NCI-H526 (cell line): ENCODE measurements at regions not wholly inside any gene's neighbourhood (a gene's known extent, or its start where the extent isn't known, plus 50 kb on each side); places are given as distances from the start of the nearest gene placed in this dataset.

Experiments
- DNase-seq, 2 experiments: peaks; one replicate each; lab custom pipeline; 2025; lab: John Stamatoyannopoulos, UW

DNA sequence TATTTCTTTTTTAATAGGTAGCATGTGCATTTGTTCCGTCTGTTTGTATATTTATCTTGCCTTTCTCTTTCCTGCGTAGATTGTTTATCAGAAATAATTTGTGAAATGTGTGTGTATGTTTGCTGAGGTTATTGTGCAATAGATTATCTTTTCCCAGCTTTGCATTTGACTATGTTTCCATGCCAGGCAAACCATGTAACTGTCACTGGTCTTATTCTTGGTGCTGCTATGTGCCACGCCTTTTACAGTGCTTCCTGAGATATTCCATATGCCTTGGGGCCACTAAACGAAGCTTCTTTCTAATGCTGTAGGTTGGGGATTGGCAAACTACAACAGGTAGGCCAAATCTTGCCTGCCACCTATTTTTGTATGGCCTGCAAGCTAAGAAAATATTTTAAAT is 598.8 kb downstream of the PLPP3 start:
- peak; percentile 60 to 64 for DNase-seq

DNA sequence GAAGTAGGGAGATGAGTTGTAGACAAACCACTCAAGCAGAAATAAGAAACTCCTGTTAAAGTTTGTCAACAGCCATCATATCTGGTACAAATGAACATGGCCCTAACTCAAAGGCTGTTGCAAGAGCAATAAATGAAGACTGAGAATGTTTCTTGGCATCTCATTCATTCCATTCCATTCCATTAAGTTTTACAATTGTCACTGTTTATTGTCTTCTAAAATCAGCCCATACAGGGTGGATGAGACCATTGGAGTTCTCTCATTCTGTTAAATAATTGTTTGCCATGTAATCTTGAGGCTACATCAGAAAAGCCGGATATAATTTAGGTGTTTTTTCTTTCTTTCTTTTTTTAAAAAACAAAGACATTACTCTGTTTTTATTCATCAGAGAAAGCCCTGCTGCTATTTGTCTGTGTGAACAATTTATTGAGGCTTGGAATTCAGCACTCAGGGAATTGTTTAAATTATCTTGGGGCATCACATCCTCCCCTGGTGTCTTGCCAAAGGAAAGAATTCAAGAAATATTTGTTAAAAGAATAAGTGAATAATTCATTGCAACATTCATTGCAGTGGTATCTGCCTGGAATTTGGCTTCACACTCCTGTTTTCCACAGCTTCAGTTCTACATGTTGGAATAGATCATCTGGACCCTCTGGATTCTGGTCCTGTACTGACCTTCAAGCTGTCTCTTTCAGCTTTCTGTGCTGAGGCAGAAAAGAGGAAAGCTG is 604.5 kb downstream of the PLPP3 start:
- DNase-seq, result no peak

DNA sequence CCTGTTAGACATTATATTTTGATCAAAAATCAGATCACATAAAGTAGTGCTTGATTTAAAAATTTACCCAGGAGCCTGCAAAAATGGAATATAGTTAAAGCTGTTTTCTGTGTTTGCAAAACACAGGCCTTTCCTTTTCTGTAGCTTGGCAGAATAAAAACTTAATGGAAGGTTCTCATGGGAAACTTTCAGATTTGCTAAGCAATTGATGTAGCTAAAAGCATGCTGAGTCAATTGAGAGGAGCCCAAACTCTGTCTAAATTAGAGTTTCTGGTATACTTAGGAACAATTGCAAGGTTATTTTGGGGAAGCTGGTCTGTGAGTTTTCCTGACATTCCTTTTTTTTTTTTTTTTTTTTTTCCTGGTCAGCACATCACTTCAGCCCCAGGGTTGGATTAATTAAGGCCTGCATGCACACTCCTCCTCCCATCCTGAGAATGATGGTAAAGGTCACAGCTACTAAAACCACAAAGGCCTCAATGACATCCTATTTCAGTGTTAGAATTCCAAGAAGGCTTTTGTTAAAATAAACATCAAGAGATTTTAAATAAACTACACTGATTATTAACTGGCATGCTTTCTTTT is 608.7 kb downstream of the PLPP3 start:
- no peak for DNase-seq

DNA sequence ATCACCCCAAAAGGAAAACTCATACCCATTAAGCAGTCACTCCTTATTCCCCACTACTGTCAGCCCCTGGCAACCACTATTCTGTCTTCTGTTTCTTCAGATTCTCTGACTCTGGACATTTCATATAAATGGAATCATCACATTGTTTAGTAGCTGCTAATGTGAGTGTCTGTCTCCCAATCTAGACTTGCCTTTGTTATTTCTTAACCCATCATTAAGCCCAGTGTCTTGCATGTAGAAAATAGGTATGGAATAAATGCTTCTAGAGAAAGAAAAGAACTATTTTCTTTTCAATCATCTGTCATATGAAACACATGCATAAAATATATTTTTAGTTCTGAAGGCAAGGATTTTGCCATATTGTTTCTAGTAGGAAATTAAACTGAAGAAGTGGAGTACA is 610.0 kb downstream of the PLPP3 start:
- DNase-seq, result no peak

- DNase-seq, result no peak
These were observed 610.7 kb downstream of the PLPP3 start for GRCh38 chr1:55968661-55969060.

- no peak for DNase-seq
These were observed 613.3 kb downstream of the PLPP3 start for GRCh38 chr1:55965981-55966461.

DNA sequence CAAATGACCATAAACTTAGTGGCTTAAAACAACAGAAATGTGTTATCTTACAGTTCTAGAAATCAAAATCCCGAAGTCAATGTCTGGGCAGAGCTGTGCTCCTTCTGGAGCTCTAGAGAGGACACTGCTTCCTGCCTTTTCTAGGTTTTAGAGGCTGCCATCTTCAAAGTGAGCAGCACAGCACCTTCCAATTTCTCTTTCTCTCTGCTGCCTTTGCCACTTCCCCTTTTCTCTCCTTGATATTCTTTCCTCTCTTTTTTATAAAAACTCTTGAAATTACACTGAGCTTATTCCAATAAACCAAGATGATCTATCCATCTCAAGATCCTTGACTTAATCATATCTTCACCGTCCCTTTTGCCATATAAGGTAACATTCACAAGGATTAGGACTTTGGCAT is 616.9 kb downstream of the PLPP3 start:
- no peak for DNase-seq

DNA sequence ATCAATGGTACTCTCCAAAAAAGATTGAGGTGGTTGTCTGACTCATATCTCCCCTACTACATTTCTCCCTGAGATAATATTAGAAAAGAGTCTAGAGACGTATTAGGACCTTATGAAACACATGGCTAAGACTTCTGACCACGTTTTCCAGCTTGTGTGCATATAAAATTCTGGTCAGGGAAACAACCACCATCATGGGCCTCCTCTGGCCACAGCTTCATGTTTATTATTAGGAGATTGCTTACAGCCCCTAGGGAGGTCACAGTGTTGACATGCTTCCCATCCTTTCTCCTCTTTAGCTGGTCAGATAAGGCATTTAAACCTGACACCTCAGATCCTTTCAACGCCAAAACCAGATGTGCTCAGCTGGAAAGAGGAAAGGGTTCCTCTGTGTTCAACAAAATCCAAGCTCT is 620.2 kb downstream of the PLPP3 start:
- DNase-seq, result no peak

- no peak for DNase-seq
These were observed 620.9 kb downstream of the PLPP3 start for GRCh38 chr1:55958498-55958897.

DNA sequence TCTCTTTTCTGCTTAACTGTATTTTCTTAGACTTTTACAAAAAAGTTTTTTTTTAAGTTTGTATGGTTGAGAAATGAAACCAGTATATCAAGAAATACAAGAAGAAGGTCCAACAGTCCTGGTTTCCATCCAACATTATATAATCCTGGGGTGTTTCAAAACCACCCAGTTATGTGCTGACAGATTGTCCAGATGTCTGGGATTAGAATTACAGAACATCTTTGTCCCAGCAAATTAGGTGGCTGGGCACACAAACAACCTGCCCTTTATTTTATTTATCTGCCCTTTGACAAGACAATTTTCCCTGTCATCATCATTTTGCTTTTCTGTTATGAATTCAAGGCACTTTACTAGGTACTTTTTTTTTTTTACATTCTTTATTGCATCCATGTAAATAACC is 622.1 kb downstream of the PLPP3 start:
- no peak for DNase-seq

DNA sequence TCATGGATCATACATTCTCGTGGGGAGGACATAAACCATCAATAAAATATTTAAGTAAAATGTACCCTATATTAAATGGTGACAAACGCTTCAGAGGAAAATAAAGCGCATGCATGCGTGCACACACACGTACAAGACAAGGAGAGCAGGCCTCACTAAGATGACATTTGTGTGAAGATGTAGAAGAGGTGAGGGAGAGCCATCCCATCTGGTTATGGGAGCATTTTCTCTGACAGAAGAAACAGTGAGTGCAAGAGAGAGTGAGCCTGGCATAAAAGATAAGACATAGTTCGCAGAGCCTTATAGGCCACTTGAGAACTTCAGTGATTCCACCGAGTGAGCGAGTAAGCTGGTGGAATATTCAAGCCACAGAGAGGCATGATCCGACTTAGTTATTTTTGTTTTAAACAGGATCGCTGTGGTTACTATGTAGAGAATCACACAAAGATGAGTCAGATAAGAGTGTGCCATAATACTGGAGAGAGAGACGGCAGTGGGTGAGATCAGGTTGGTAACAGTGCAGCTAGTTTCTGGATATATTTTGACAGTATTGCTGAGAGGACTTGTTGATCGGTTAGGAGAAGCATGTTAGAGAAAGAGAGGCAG is 624.2 kb downstream of the PLPP3 start:
- DNase-seq, result no peak

GRCh38 chr1:55951291-55951690 is 628.1 kb downstream of the PLPP3 start:
- DNase-seq, result no peak

DNA sequence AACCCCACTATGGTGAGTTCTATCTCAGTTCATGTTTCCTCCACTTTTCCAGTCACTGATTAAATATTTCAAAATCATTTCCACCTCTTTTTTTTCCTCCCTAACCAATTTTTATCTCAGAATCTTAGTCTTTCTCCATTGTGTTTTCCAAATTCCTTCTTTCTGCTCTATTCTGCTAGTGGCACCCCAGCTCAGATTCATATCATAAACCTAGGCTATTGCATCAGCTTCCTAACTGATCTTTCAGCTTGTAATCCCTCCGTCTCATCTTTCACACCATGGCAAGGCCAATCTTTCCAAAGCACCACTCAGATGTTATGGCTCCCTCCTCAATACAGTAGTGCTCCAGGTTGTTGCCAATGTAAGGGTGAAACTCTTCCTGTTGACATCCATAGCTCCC is 631.9 kb downstream of the PLPP3 start:
- DNase-seq, result no peak

DNA sequence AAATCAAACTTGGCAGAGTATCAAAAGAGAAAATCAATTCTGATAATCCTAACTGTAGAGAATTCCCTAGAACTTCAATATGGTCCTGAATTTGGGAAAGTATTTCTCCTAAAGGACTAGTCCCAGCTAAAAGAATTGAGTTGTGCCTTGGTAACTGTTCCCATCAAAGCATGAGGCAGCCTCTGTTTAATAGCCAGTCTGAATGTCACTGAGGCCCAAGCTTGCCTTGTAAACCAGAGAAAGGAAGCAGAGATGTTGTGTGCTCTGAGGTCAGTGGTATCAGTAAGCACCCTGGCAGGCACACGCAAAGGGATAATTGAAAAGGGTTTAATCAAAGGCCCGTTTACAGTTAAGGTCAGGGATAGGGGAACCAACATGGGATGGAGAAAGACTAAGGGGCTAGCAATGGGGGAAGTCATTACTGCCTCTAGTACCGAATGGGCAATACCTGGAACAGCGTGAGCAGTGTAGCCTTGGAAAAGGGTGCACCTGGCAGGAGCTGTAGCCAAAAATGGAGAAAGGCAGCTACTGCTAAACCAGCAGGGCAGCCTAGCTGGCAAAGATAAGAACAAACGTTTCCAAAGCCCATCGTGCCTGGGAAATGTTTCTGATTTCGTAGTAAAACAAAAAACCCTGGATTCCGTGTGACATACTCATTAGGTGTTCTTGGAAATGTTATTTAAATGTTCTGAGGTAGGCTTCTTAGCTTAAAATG is 635.5 kb downstream of the PLPP3 start:
- no peak for DNase-seq

- DNase-seq, result no peak
These were observed 636.4 kb downstream of the PLPP3 start for GRCh38 chr1:55943012-55943411.

DNA sequence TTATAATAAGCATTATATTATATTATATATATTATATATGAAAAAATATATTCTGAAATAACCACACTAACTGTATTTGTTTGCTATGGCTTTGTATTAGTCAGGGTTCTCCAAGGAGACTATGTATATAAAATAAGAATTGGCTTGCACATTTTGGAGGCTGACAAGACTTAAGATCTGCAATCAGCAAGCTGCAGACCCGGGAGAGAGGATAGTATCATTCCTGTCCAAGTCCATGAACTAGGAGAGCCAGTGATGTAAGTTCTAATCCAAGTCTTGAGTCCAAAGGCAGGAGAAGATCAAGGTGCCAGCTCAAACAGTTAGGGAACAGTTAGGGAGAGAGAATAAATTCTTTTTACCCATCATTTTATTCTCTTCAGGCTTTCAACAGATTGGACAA is 639.5 kb downstream of the PLPP3 start:
- DNase-seq, result no peak

DNA sequence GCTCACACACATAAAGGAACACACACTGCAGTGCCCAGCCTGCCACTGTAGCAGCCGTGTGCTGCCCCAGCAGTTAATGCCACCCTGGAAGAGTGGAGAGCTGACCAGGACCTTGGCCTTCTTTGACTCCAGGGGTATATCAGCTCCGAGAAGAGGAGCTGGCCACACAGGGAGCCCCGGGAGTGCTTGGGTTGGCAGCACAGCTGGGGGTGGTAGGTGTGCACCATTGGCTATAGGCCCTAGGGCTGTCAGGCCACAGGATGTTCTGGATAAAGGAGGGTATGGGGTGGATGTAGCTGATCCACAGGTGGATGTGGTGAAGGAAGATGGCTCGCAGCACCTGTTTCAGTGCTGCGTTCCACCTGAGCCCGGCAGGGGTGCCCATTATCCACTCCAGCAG is 640.5 kb downstream of the PLPP3 start:
- no peak for DNase-seq

DNA sequence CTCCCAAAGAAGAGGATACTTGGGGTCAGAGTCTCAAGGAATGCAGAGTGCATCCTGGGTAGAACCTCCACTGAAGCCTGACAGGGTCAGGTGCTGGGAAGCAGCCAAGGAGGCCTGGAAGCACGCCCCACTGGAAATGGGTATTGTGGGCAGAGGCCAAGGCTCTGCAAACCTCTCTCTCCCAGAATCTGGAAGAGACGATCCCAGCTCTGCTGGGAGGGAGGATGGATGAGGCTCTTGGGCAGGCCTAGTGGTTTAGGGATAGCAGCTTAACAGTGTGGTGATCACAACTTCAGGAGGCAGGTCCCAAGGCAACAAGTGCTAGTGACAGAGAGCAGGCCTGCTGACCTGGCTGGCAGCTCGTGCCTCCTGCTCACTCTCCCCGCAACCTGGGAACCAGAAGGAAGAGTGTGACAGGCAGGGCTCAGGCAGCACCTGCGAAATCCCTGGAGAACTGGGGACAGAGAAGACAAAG is 641.0 kb downstream of the PLPP3 start:
- no peak for DNase-seq

DNA sequence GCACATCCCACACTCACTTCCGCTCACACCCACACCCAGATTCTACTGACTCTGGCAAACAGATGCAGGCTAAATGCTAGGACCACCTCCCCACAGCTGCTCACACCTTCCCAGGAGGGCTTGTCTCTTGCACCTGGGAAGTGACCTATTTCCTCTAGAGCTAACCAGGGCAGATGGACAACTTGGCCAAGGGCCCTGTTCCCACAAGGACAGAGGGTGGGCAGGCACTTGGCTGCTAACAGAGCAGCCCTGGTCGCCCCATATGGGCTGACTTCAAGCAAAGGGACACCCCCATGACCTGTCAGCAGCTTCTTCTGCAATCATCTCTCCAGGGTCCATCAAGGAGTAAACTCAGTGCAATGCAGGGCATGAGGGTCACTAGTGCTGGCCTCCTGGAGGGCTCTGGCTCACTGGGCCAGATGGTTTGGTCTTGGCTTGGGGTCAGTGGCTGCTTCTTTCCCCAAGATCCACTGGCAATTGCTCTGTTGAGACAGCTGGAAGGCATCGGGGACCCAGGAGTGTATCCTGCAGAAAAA is 641.5 kb downstream of the PLPP3 start:
- no peak for DNase-seq

DNA sequence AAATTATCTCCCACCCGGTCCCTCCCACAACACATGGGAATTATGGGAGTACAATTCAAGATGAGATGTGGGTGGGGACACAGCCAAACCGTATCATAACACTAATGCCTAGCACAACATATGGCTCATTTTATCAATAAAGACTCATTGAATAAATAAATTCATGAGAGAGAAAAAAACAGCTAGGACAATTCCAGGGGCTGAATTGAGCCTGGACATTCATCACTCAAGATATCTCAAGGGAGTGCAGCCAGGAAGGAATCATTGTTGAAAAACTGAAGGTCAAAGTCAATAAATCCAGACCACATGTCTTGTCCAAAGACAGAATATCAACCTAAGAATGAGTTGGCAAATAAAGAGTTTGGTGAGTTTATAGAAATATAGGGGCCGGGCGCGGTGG is 644.1 kb downstream of the PLPP3 start:
- no peak for DNase-seq

DNA sequence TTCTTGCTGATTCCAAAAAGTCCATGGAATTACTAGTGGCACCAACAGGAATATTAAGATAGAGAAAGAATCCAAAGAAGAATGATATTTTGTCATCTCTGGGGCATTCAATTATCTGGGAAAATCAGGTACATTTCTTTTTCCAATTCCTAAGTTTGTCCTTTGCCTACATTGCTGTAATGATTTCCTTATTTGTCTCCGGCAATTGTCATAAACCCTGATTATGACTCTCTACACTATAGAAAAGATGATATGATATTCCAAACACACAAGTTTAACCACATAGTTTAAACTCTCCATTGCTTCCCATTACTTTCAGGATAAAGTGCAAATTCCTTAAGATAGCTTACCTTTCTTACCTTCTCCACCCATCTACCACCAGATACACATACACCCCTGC is 647.0 kb downstream of the PLPP3 start:
- no peak for DNase-seq
